ENCODE measurements at regions not wholly inside any gene's neighbourhood (a gene's known extent, or its start where the extent isn't known, plus 50 kb on each side); places are given as distances from the start of the nearest gene placed in this dataset.
"Not testable (repeated sequence)": the region's sequence is repeated elsewhere in the genome, so short reads cannot be mapped to it uniquely, and the experiment has no call there.

DNA sequence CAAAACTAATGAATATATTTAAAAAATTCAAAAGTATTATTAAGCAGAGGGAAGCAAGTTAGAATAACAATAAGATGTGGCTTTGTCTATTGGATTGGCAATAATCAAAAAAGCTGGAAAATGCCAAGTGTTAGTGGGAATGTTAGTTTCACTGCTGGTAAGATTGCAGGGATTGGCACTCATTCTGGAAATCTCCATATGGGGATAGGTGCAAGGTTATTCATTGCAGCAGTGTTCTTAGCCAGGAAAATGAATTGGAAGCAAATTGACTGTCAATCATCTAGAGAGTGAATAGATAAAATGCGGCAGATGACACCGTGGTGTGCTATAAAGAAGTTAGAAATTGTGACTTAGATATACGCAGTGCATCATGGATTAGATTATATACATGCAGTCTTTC, 1615.5 kb upstream of the PCDH7 start:
- 95% methylated on average over 3 of the region's 3 CpGs for WGBS
- no peaks in the 10 kb centered on the region for H3K9me3 ChIP-seq
- no peak overlapping the region for H3K27ac ChIP-seq (replicated peaks in 1 of 4)
- DNase-seq (ENCODE audit: extremely low spot score): no peak
- TF ChIP-seq POLR2A (IDR thresholded peaks at IDR 0.05; ENCODE audit: low read depth): no peak
- no peak for TF ChIP-seq POLR2AphosphoS5 (IDR thresholded peaks at IDR 0.05)
- TF ChIP-seq CTCF (IDR thresholded peaks at IDR 0.05): no peak
- no peak for TF ChIP-seq EP300 (IDR thresholded peaks at IDR 0.05)
- intact Hi-C loops (cut with DNase I): no loop called here
- H3K4me3 ChIP-seq: no peak overlapping the region
- H3K27me3 ChIP-seq: no peaks in the 10 kb centered on the region
- no peaks in the 10 kb centered on the region for H3K4me1 ChIP-seq
- no peaks in the 10 kb centered on the region for H3K36me3 ChIP-seq

DNA sequence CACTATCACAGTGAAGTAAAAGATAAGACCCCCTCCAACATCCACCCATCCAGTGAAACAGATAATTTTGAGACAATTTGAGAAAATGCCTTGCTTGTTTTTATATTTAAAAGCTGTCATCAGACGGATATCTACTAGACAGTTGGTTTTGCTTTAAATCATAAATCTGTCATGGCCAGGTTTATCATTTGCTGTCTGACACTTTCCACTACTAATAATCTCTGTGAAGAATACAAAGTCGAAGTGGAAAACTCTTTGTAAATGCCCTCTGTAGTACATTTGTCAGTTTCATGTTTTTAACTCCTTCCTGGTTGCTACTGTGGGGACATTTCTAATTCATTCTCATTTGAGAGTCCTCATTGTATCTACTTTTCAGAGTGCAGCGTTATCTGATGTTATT, 1606.2 kb upstream of the PCDH7 start:
- H3K27ac ChIP-seq (replicated peaks in 1 of 4): no peak overlapping the region
- intact Hi-C loops (cut with DNase I): no loop called here
- H3K9me3 ChIP-seq: no peaks in the 10 kb centered on the region
- TF ChIP-seq CTCF (IDR thresholded peaks at IDR 0.05) (no peak), EP300 (IDR thresholded peaks at IDR 0.05) (no peak), POLR2AphosphoS5 (IDR thresholded peaks at IDR 0.05) (no peak), POLR2A (IDR thresholded peaks at IDR 0.05; ENCODE audit: low read depth) (no peak)
- no peak overlapping the region for H3K4me3 ChIP-seq
- no peak for DNase-seq (ENCODE audit: extremely low spot score)
- no peaks in the 10 kb centered on the region for H3K27me3 ChIP-seq
- no peaks in the 10 kb centered on the region for H3K36me3 ChIP-seq
- WGBS: 59% methylated on average over 3 of the region's 3 CpGs
- no peaks in the 10 kb centered on the region for H3K4me1 ChIP-seq

- H3K4me3 ChIP-seq; H3K27ac ChIP-seq (replicated peaks in 1 of 4); H3K4me1 ChIP-seq; H3K9me3 ChIP-seq; intact Hi-C loops (cut with DNase I); H3K36me3 ChIP-seq; H3K27me3 ChIP-seq: not testable (repeated sequence)
- peak; percentile 62 for DNase-seq (ENCODE audit: extremely low spot score)
- 95% methylated on average over 11 of the region's 38 CpGs for WGBS
These were observed 1602.9 kb upstream of the PCDH7 start for GRCh38 chr4:29117231-29117722.

DNA sequence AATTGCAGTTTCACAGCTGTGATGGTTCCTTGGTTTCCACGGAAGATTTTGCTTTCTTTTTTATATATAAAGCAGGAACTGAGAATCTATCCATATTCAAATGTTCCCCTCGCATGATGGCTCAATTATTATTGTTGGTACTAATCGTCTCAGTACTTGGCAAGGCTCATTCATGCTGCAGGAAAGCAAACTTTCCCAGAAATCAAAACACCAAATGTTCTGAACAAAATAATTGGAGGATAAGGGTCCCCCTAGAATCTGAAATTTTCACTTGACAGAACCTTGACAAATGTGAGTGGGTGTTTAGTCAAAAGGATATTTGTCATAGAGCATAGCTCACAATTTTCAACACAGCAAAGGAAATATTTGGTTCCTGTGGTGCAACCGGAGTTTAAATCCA, 1598.6 kb upstream of the PCDH7 start:
- intact Hi-C loops (cut with DNase I): no loop called here
- H3K36me3 ChIP-seq: no peaks in the 10 kb centered on the region
- DNase-seq (ENCODE audit: extremely low spot score): no peak
- TF ChIP-seq CTCF (IDR thresholded peaks at IDR 0.05): no peak
- TF ChIP-seq EP300 (IDR thresholded peaks at IDR 0.05): no peak
- TF ChIP-seq POLR2AphosphoS5 (IDR thresholded peaks at IDR 0.05): no peak
- TF ChIP-seq POLR2A (IDR thresholded peaks at IDR 0.05; ENCODE audit: low read depth): no peak
- no peaks in the 10 kb centered on the region for H3K4me1 ChIP-seq
- no peaks in the 10 kb centered on the region for H3K27me3 ChIP-seq
- H3K9me3 ChIP-seq: no peaks in the 10 kb centered on the region
- H3K4me3 ChIP-seq: no peak overlapping the region
- WGBS: 53% methylated on average over 4 of the region's 4 CpGs
- H3K27ac ChIP-seq (replicated peaks in 1 of 4): no peak overlapping the region

- Histone ChIP-seq H3K27me3 (no peaks in the 10 kb centered on the region), H3K9me3 (no peaks in the 10 kb centered on the region), H3K4me3 (no peak overlapping the region), H3K27ac (replicated peaks in 1 of 4) (no peak overlapping the region), H3K4me1 (no peaks in the 10 kb centered on the region), H3K36me3 (no peaks in the 10 kb centered on the region)
- intact Hi-C loops (cut with DNase I): no loop called here
- WGBS: 88% methylated on average over 1 of the region's 1 CpG
- DNase-seq (ENCODE audit: extremely low spot score): no peak
- no peak for TF ChIP-seq POLR2AphosphoS5 (IDR thresholded peaks at IDR 0.05)
- no peak for TF ChIP-seq CTCF (IDR thresholded peaks at IDR 0.05)
- no peak for TF ChIP-seq EP300 (IDR thresholded peaks at IDR 0.05)
- no peak for TF ChIP-seq POLR2A (IDR thresholded peaks at IDR 0.05; ENCODE audit: low read depth)
These were observed 1591.4 kb upstream of the PCDH7 start for GRCh38 chr4:29128810-29129209.

Measured in esophagus muscularis mucosa (tissue), 4 donors.